ENCODE measurements at regions not wholly inside any gene's neighbourhood (a gene's known extent, or its start where the extent isn't known, plus 50 kb on each side); places are given as distances from the start of the nearest gene placed in this dataset.

- ChIA-PET POLR2A (no interaction called here), CTCF (no interaction called here)
- no peak for ATAC-seq
Observed at GRCh38 chr21:35777081-35777480, 283.2 kb downstream of the SETD4 start.

GRCh38 chr21:35775778-35776544 lies 284.4 kb downstream of the SETD4 start:
- ChIA-PET POLR2A (no interaction called here), CTCF (no interaction called here)
- Mint-ChIP-seq H3K27me3 (peaks cover 5% of the 10 kb centered on the region), H3K36me3 (ENCODE audit: low read depth) (no peaks in the 10 kb centered on the region), H3K27ac (no peak overlapping the region), H3K4me1 (ENCODE audit: low read depth) (no peaks in the 10 kb centered on the region), H3K4me3 (no peak overlapping the region), H3K9me3 (no peaks in the 10 kb centered on the region)
- TF ChIP-seq CTCF (IDR thresholded peaks at IDR 0.05), result no peak
- ATAC-seq, result no peak
- DNase-seq, result no peak
- intact Hi-C loops (cut with micrococcal nuclease), result no loop called here

More at GRCh38 chr21:35777081-35777480, 283.2 kb downstream of the SETD4 start:
- no peaks in the 10 kb centered on the region for H3K9me3 Mint-ChIP-seq
- H3K27me3 Mint-ChIP-seq, result peaks cover 4% of the 10 kb centered on the region
- H3K4me3 Mint-ChIP-seq, result no peak overlapping the region
- intact Hi-C loops (cut with micrococcal nuclease), result no loop called here
- no peaks in the 10 kb centered on the region for H3K4me1 Mint-ChIP-seq (ENCODE audit: low read depth)
- H3K36me3 Mint-ChIP-seq (ENCODE audit: low read depth), result no peaks in the 10 kb centered on the region
- no peak overlapping the region for H3K27ac Mint-ChIP-seq
- TF ChIP-seq CTCF (IDR thresholded peaks at IDR 0.05), result no peak
- no peak for DNase-seq

GRCh38 chr21:35770101-35770945 lies 290.0 kb downstream of the SETD4 start:
- no peaks in the 10 kb centered on the region for H3K9me3 Mint-ChIP-seq
- intact Hi-C loops (cut with micrococcal nuclease), result no loop called here
- ATAC-seq (no peak), DNase-seq (no peak)
- H3K27me3 Mint-ChIP-seq, result peaks cover 4% of the 10 kb centered on the region
- ChIA-PET CTCF (interaction anchor here (1.1 kb wide), 1 partner anchor 70 kb away, joined by 3 read pairs; no protein-coding TSS in a partner anchor), POLR2A (no interaction called here)
- H3K4me3 Mint-ChIP-seq, result no peak overlapping the region
- no peak overlapping the region for H3K27ac Mint-ChIP-seq
- no peak for TF ChIP-seq CTCF (IDR thresholded peaks at IDR 0.05)
- H3K36me3 Mint-ChIP-seq (ENCODE audit: low read depth), result no peaks in the 10 kb centered on the region
- no peaks in the 10 kb centered on the region for H3K4me1 Mint-ChIP-seq (ENCODE audit: low read depth)

GRCh38 chr21:35768187-35768586 lies 292.1 kb downstream of the SETD4 start:
- no peaks in the 10 kb centered on the region for H3K9me3 Mint-ChIP-seq
- intact Hi-C loops (cut with micrococcal nuclease), result no loop called here
- no peak for TF ChIP-seq CTCF (IDR thresholded peaks at IDR 0.05)
- peaks cover 4% of the 10 kb centered on the region for H3K27me3 Mint-ChIP-seq
- H3K36me3 Mint-ChIP-seq (ENCODE audit: low read depth), result no peaks in the 10 kb centered on the region
- H3K27ac Mint-ChIP-seq, result no peak overlapping the region
- DNase-seq (no peak), ATAC-seq (no peak)
- no peak overlapping the region for H3K4me3 Mint-ChIP-seq
- H3K4me1 Mint-ChIP-seq (ENCODE audit: low read depth), result no peaks in the 10 kb centered on the region
- CTCF ChIA-PET, result no interaction called here
- POLR2A ChIA-PET, result no interaction called here

GRCh38 chr21:35764586-35764985 lies 295.7 kb downstream of the SETD4 start:
- DNase-seq, result no peak
- no peak for TF ChIP-seq CTCF (IDR thresholded peaks at IDR 0.05)
- Mint-ChIP-seq H3K4me3 (no peak overlapping the region), H3K9me3 (no peaks in the 10 kb centered on the region), H3K36me3 (ENCODE audit: low read depth) (no peaks in the 10 kb centered on the region), H3K27ac (no peak overlapping the region), H3K4me1 (ENCODE audit: low read depth) (no peaks in the 10 kb centered on the region), H3K27me3 (peaks cover 6% of the 10 kb centered on the region)
- intact Hi-C loops (cut with micrococcal nuclease), result no loop called here
- no peak for ATAC-seq
- ChIA-PET POLR2A (no interaction called here), CTCF (no interaction called here)

All from activated CD8-positive, alpha-beta T cell treated with anti-CD3 and anti-CD28 coated beads for 36 hours (primary cell).